HCT116 (cell line): ENCODE measurements at regions not wholly inside any gene's neighbourhood (a gene's known extent, or its start where the extent isn't known, plus 50 kb on each side); places are given as distances from the start of the nearest gene placed in this dataset.
"Not testable (repeated sequence)": the region's sequence is repeated elsewhere in the genome, so short reads cannot be mapped to it uniquely, and the experiment has no call there.

Experiments used
- ATAC-seq: fragments of 200-7000 bp; cut with Tn5 transposase; 2 replicates; pipeline ENCODE4 v1.9.1; 2020; ENCODE audit warnings: mild to moderate bottlenecking, moderate library complexity
- BruUV-seq: library from RNA; stranded (reverse); fragments of 400-500 nt; replicated peaks from 2 replicates; lab custom pipeline; 2021; lab: Mats Ljungman, UMichigan
- CTCF ChIA-PET: fragments of 300-600 bp; sonication (Branson Sonifier 250); formaldehyde crosslinking; loops from one replicate; lab custom pipeline; 2021; ENCODE audit warnings: antibody characterized with exemption; lab: Charles Lee
- POLR2A ChIA-PET: fragments of 300-600, 350-600 bp; sonication (Branson Sonifier 250); formaldehyde crosslinking; loops from one replicate; lab custom pipeline; 2021; ENCODE audit warnings: antibody characterized with exemption; lab: Charles Lee
- RAD21 ChIA-PET, 2 experiments: fragments of 300-600 bp; sonication (Branson Sonifier 250); formaldehyde crosslinking; loops; one replicate each; lab custom pipeline; 2023; ENCODE audit warnings: low total read pairs in 2 of 2; ENCODE audit not compliant: uncharacterized antibody in 2 of 2, unreplicated experiment in 2 of 2, low non-redundant PET in 1 of 2; lab: Charles Lee
- DNase-seq: peaks from one replicate; pipeline ENCODE4 v3.0.0-alpha.2; 2010; ENCODE audit warnings: low read depth, low spot score
- H2AFZ ChIP-seq: fragments of 200-600 bp; shearing (Covaris generic), sonication (generic); 2 replicates; pipeline ENCODE4 v1.6.1; 2017; ENCODE audit warnings: low read depth, mixed run types, mixed read lengths, antibody characterized with exemption, low read length; ENCODE audit not compliant: poor library complexity, severe bottlenecking
- H3K27ac ChIP-seq: 2 replicates; pipeline ENCODE4 v1.5.1; 2012; ENCODE audit warnings: low read depth, low read length
- H3K27me3 ChIP-seq: fragments of 200-600 bp; sonication (generic); 2 replicates; pipeline ENCODE4 v1.6.1; 2016; ENCODE audit warnings: mixed run types, low read length, mixed read lengths; ENCODE audit not compliant: insufficient read depth
- H3K36me3 ChIP-seq, 2 experiments: fragments of 200-500 bp in 1 of 2; fragments of 200-600 bp in 1 of 2; sonication (Bioruptor generic) in 1 of 2; sonication (generic) in 1 of 2; 2 replicates each; pipeline versions ENCODE4 v1.5.1 to v1.6.1; 2014 to 2016; ENCODE audit warnings: low read length in 2 of 2, inconsistent platforms in 1 of 2, mixed read lengths in 1 of 2, mixed run types in 1 of 2; ENCODE audit not compliant: insufficient read depth in 2 of 2, control insufficient read depth in 1 of 2
- H3K4me1 ChIP-seq, 2 experiments: fragments of 200-600 bp in 1 of 2; sonication (generic) in 1 of 2; 2 replicates each; pipeline versions ENCODE4 v1.5.1 to v1.6.1; 2012 to 2017; ENCODE audit warnings: low read length in 2 of 2, inconsistent platforms in 1 of 2, mild to moderate bottlenecking in 1 of 2, mixed read lengths in 1 of 2, mixed run types in 1 of 2, moderate library complexity in 1 of 2; ENCODE audit not compliant: insufficient read depth in 2 of 2, control insufficient read depth in 1 of 2
- H3K4me2 ChIP-seq: fragments of 200-600 bp; sonication (generic); 2 replicates; pipeline ENCODE4 v1.6.1; 2017; ENCODE audit warnings: mixed run types, low read length, mixed read lengths
- H3K4me3 ChIP-seq, 2 experiments: fragments of 200-600 bp in 1 of 2; sonication (generic) in 1 of 2; replicated peaks in 1 of 2; 2 replicates each; pipeline ENCODE4 v1.5.1; 2011 to 2016; ENCODE audit warnings: low read length in 2 of 2, control low read depth in 1 of 2, low read depth in 1 of 2, mild to moderate bottlenecking in 1 of 2, mixed read lengths in 1 of 2, mixed run types in 1 of 2
- H3K79me2 ChIP-seq: fragments of 200-600 bp; sonication (generic); 2 replicates; pipeline ENCODE4 v1.6.1; 2017; ENCODE audit warnings: mild to moderate bottlenecking, mixed run types, low read length, moderate library complexity, mixed read lengths; ENCODE audit not compliant: insufficient read depth
- H3K9ac ChIP-seq: fragments of 200-600 bp; sonication (generic); 2 replicates; pipeline ENCODE4 v1.6.1; 2016; ENCODE audit warnings: low read length, mixed read lengths
- H3K9me2 ChIP-seq: fragments of 200-600 bp; sonication (generic), shearing (Covaris generic); 2 replicates; pipeline ENCODE4 v1.6.1; 2017; ENCODE audit warnings: mixed run types, mild to moderate bottlenecking, moderate library complexity; ENCODE audit not compliant: insufficient read depth
- H3K9me3 ChIP-seq, 2 experiments: fragments of 200-500 bp in 1 of 2; fragments of 200-600 bp in 1 of 2; sonication (Bioruptor generic) in 1 of 2; sonication (generic) in 1 of 2; 2 replicates each; pipeline ENCODE4 v1.6.1; 2014 to 2017; ENCODE audit warnings: low read length in 2 of 2, mixed read lengths in 2 of 2, inconsistent platforms in 1 of 2, low read depth in 1 of 2, mild to moderate bottlenecking in 1 of 2, mixed run types in 1 of 2, moderate library complexity in 1 of 2; ENCODE audit not compliant: control insufficient read depth in 1 of 2, insufficient read depth in 1 of 2
- H4K20me1 ChIP-seq: fragments of 200-600 bp; sonication (generic), shearing (Covaris generic); 2 replicates; pipeline ENCODE4 v1.6.1; 2017; ENCODE audit warnings: mixed run types, mild to moderate bottlenecking, moderate library complexity; ENCODE audit not compliant: insufficient read depth
- ATF3 ChIP-seq: IDR thresholded peaks from 2 replicates; pipeline ENCODE4 v1.6.1; 2012
- CEBPB ChIP-seq: IDR thresholded peaks from 2 replicates; pipeline ENCODE4 v1.6.1; 2012; ENCODE audit warnings: low read depth
- ELF1 ChIP-seq: IDR thresholded peaks from 2 replicates; pipeline ENCODE4 v1.6.1; 2012; ENCODE audit warnings: low read depth, borderline replicate concordance
- EZH2phosphoT487 ChIP-seq: fragments of 200-600 bp; IDR thresholded peaks from 2 replicates; pipeline ENCODE4 v1.6.1; 2018; ENCODE audit warnings: antibody characterized with exemption, borderline replicate concordance
- FOSL1 ChIP-seq: IDR thresholded peaks from 2 replicates; pipeline ENCODE4 v1.6.1; 2012; ENCODE audit warnings: low read depth
- JUND ChIP-seq: IDR thresholded peaks from 2 replicates; pipeline ENCODE4 v1.6.1; 2012
- POLR2AphosphoS5 ChIP-seq: IDR thresholded peaks from 2 replicates; pipeline ENCODE4 v1.6.1; 2011; ENCODE audit warnings: mild to moderate bottlenecking, low read depth, low read length, moderate library complexity
- SIN3A ChIP-seq: IDR thresholded peaks from 2 replicates; pipeline ENCODE4 v1.6.1; 2012; ENCODE audit warnings: low read depth
- SP1 ChIP-seq: IDR thresholded peaks from 2 replicates; pipeline ENCODE4 v1.6.1; 2012; ENCODE audit warnings: low read depth
- SRF ChIP-seq: IDR thresholded peaks from 2 replicates; pipeline ENCODE4 v1.6.1; 2012; ENCODE audit warnings: low read depth
- TCF7L2 ChIP-seq: IDR thresholded peaks from 2 replicates; pipeline ENCODE4 v1.7.0; 2011; ENCODE audit warnings: borderline replicate concordance, inconsistent platforms; ENCODE audit not compliant: insufficient read depth, insufficient read length; ENCODE audit errors: extremely low read depth
- YY1 ChIP-seq: IDR thresholded peaks from 2 replicates; pipeline ENCODE4 v1.6.1; 2011; ENCODE audit warnings: low read length, low read depth, moderate library complexity, mild to moderate bottlenecking; ENCODE audit not compliant: insufficient replicate concordance; ENCODE audit errors: extremely low read depth
- ZBTB33 ChIP-seq: IDR thresholded peaks from 2 replicates; pipeline ENCODE4 v1.6.1; 2011; ENCODE audit warnings: mild to moderate bottlenecking, low read length, moderate library complexity; ENCODE audit not compliant: insufficient replicate concordance; ENCODE audit errors: extremely low read depth
- ZFX ChIP-seq: fragments of 450-650 bp; IDR thresholded peaks from 2 replicates; pipeline ENCODE4 v1.6.1; 2017
- intact Hi-C: fragments of 100-400 bp; cut with micrococcal nuclease; formaldehyde crosslinking; loops from 2 replicates; pipeline ENCODE4 v1.10.0; 2022

- intact Hi-C loops, H3K9me3 ChIP-seq, H3K9ac ChIP-seq, H3K9me2 ChIP-seq, H3K27ac ChIP-seq, H3K79me2 ChIP-seq, DNase-seq, H4K20me1 ChIP-seq, H3K27me3 ChIP-seq, CTCF ChIA-PET, RAD21 ChIA-PET, H2AFZ ChIP-seq, BruUV-seq, H3K4me3 ChIP-seq, H3K36me3 ChIP-seq, ATAC-seq: not testable (repeated sequence)
- POLR2A ChIA-PET = interaction anchor here (0.7 to 6.9 kb wide), 4 partner anchors 19 to 187 kb away, joined by 3 to 366 read pairs (median 4); no protein-coding TSS in a partner anchor
- Histone ChIP-seq H3K4me2 (0 out of 2 replicates have a peak overlapping the region, but pooled peaks have one; percentile 80), H3K4me1 (peaks cover 9 to 30% of the 10 kb centered on the region in 2 experiments)
These were observed 146.8 kb downstream of the PPIAL4G start for GRCh38 chr1:148336121-148336918.

GRCh38 chr1:148334339-148335130 lies 148.6 kb downstream of the PPIAL4G start:
- Histone ChIP-seq H3K79me2 (no peaks in the 10 kb centered on the region), H3K4me2 (peak overlapping the region; percentile 80), H3K4me1 (peaks cover 9 to 27% of the 10 kb centered on the region in 2 experiments), H3K4me3 (peak overlapping the region; percentile 50 to 56), H3K9me3 (no peaks in the 10 kb centered on the region), H4K20me1 (no peaks in the 10 kb centered on the region), H3K27me3 (no peaks in the 10 kb centered on the region), H3K27ac (peak overlapping the region; percentile 89), H2AFZ (no peak overlapping the region), H3K9me2 (no peaks in the 10 kb centered on the region), H3K36me3 (no peaks in the 10 kb centered on the region), H3K9ac (peak overlapping the region; percentile 76)
- peak; percentile 98 for DNase-seq
- POLR2A ChIA-PET = interaction anchor here (0.6 to 6.9 kb wide), 27 partner anchors 8 to 1947 kb away, joined by 3 to 366 read pairs (median 9); partner anchors contain the start of gene ACP6
- RAD21 ChIA-PET = interaction anchor here in 1 of 2 experiments (1.0 kb wide), 2 partner anchors 70 to 71 kb away, joined by 3 read pairs; no protein-coding TSS in a partner anchor
- BruUV-seq = TSS peak; percentile 99
- intact Hi-C loops = loop anchor here (1.0 to 2.0 kb wide), 2 partner anchors 28 to 70 kb away; no protein-coding TSS in a partner anchor
- CTCF ChIA-PET = interaction anchor here (1.1 kb wide), 1 partner anchor 71 kb away, joined by 5 read pairs; no protein-coding TSS in a partner anchor
- peak; percentile 88 for ATAC-seq
- peak; percentile 93 for TF ChIP-seq ZBTB33
- no peak for TF ChIP-seq ZFX
- TF ChIP-seq SIN3A = peak; percentile 100
- no peak for TF ChIP-seq EZH2phosphoT487
- no peak; the same call in 1 of the 2 replicates for TF ChIP-seq ATF3
- TF ChIP-seq YY1 = peak; percentile 90
- TF ChIP-seq CEBPB = peak; percentile 85
- TF ChIP-seq ELF1 = no peak; the same call in 1 of the 2 replicates
- peak; percentile 89 for TF ChIP-seq SRF
- peak; percentile 95 for TF ChIP-seq SP1
- TF ChIP-seq JUND = peak; percentile 92
- peak; percentile 26 for TF ChIP-seq TCF7L2
- peak; percentile 62 for TF ChIP-seq FOSL1
- peak; percentile 100 for TF ChIP-seq POLR2AphosphoS5
